Thoracic aorta (tissue), 2 donors: ENCODE measurements at regions not wholly inside any gene's neighbourhood (a gene's known extent, or its start where the extent isn't known, plus 50 kb on each side); places are given as distances from the start of the nearest gene placed in this dataset.

ENCODE experiments used
- ATAC-seq: fragments of 150-250 bp; one replicate; pipeline ENCODE4 v1.8.0; 2017; ENCODE audit warnings: low read depth; ENCODE audit not compliant: insufficient number of reproducible peaks, low FRiP score
- DNase-seq: peaks from one replicate; pipeline ENCODE4 v3.0.0-alpha.2; 2020; ENCODE audit warnings: low spot score
- H3K27ac ChIP-seq, 2 donors: fragments of 200-600 bp; sonication (generic); 1 replicate in 1 of 2; 2 replicates in 1 of 2; pipeline ENCODE4 v1.5.1; 2016; ENCODE audit warnings: mild to moderate bottlenecking in 2 of 2, moderate library complexity in 2 of 2
- H3K27me3 ChIP-seq: fragments of 200-600 bp; sonication (generic); replicated peaks from 2 replicates; pipeline ENCODE4 v1.6.0; 2016; ENCODE audit warnings: mild to moderate bottlenecking; ENCODE audit not compliant: insufficient read depth
- H3K36me3 ChIP-seq: fragments of 200-600 bp; sonication (generic); one replicate; pipeline ENCODE4 v1.5.1; 2016
- H3K4me1 ChIP-seq, 2 donors: fragments of 200-600 bp; sonication (generic); 1 replicate in 1 of 2; 2 replicates in 1 of 2; pipeline versions ENCODE4 v1.5.1 to v1.6.0; 2016; ENCODE audit warnings: low read depth in 2 of 2, mild to moderate bottlenecking in 1 of 2; ENCODE audit not compliant: control insufficient read depth in 1 of 2
- H3K4me3 ChIP-seq: fragments of 200-600 bp; sonication (generic); 2 replicates; pipeline ENCODE4 v1.5.1; 2016; ENCODE audit warnings: mild to moderate bottlenecking
- H3K9me3 ChIP-seq: fragments of 200-600 bp; sonication (generic); 2 replicates; pipeline ENCODE4 v1.5.1; 2016
- TF ChIP-seq, protein P1 (sequence below): fragments of 200-600 bp; sonication (generic); IDR thresholded peaks from one replicate; pipeline ENCODE4 v1.5.1; 2019; ENCODE audit warnings: antibody characterized with exemption

DNA sequence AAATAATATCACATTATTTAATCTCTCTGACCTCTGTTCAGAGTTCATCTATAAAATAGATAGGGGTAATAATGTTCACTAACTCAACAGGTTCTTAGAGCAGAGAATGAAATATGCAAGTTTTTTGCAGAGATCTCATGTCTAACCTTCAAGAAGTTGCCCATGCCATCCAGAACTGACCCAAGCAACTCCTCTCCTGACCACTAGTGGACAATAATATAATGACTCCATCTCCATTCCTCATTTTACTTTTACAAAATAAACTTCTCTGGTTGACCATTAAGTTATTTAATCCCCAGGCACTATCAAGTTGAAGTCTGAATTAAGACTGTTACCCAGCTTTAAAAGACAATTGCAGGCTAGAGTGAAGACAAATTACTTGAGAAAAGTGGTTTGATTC is 382.6 kb downstream of the KCNA4 start:
- no peak for ATAC-seq

DNA sequence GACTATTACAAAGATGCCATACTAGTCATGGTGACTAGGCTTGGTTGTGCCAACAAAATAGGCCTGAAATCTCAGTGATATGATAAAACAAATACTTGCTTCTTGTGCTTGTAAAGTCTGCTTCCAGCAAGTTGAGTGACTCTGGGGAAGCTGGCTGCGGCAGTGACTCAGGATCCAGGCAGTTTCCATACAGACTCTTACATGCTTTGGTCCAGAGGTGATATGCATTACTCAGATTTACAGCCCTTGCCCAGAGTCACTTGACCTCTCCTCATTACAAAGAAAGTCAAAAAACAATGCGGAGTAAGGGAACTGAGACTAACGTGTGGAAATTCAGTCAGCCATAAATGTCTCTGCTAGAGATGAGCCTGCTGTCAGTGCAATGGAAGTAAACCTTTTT is 387.5 kb downstream of the KCNA4 start:
- DNase-seq (no peak), ATAC-seq (no peak)
- no peak overlapping the region for H3K27ac ChIP-seq
- H3K4me3 ChIP-seq = no peak overlapping the region
- no peaks in the 10 kb centered on the region for H3K27me3 ChIP-seq
- no peaks in the 10 kb centered on the region for H3K9me3 ChIP-seq
- H3K36me3 ChIP-seq = no peaks in the 10 kb centered on the region
- TF ChIP-seq, protein P1, sequence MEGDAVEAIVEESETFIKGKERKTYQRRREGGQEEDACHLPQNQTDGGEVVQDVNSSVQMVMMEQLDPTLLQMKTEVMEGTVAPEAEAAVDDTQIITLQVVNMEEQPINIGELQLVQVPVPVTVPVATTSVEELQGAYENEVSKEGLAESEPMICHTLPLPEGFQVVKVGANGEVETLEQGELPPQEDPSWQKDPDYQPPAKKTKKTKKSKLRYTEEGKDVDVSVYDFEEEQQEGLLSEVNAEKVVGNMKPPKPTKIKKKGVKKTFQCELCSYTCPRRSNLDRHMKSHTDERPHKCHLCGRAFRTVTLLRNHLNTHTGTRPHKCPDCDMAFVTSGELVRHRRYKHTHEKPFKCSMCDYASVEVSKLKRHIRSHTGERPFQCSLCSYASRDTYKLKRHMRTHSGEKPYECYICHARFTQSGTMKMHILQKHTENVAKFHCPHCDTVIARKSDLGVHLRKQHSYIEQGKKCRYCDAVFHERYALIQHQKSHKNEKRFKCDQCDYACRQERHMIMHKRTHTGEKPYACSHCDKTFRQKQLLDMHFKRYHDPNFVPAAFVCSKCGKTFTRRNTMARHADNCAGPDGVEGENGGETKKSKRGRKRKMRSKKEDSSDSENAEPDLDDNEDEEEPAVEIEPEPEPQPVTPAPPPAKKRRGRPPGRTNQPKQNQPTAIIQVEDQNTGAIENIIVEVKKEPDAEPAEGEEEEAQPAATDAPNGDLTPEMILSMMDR = no peak
- H3K4me1 ChIP-seq = no peaks in the 10 kb centered on the region

More for the DNA sequence above, 382.6 kb downstream of the KCNA4 start:
- H3K9me3 ChIP-seq = no peaks in the 10 kb centered on the region
- H3K4me3 ChIP-seq = no peak overlapping the region
- no peak for DNase-seq
- H3K4me1 ChIP-seq = no peaks in the 10 kb centered on the region
- TF ChIP-seq, protein P1 = no peak
- no peaks in the 10 kb centered on the region for H3K36me3 ChIP-seq
- no peaks in the 10 kb centered on the region for H3K27me3 ChIP-seq
- no peak overlapping the region for H3K27ac ChIP-seq

DNA sequence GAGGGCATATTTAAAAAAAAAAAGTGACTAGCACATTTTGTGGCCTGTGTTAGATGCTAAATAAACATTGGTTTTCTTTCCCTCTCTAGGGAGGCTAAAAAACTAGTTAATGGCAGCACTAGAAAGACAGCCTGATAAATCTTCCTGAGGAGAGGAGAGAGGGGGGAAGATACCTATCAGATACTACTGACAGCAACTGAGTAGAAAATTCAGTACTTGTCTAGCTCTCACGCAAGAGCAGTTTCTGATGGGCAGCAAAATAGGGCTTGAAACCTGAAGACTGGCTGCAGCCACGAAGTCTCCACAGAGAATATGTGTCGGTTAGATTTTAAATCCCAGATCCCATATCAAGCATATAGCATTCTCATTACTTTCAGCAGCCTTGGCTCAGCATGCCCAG is 388.2 kb downstream of the KCNA4 start:
- no peaks in the 10 kb centered on the region for H3K9me3 ChIP-seq
- no peaks in the 10 kb centered on the region for H3K4me1 ChIP-seq
- no peak overlapping the region for H3K4me3 ChIP-seq
- TF ChIP-seq, protein P1 = no peak
- H3K36me3 ChIP-seq = no peaks in the 10 kb centered on the region
- no peak for ATAC-seq
- no peak for DNase-seq
- H3K27ac ChIP-seq = no peak overlapping the region
- no peaks in the 10 kb centered on the region for H3K27me3 ChIP-seq

DNA sequence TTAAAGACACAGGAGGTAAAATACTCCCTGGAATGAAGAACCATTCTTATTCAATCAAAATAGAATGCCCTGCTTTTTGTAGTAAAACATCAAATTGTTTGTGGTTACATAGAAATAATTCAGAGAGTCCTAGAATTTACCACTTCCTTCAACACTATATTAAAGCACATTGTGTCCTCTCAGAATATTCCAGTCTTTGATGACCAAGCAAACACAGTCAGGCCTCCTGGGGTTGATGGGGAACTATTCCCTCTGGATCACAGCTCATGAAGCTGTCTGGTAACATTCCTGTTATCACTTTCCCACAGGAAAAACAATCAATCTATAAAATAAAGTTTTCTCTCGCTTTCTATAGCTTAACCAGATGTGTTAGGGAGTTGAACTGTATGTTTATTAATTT is 389.3 kb downstream of the KCNA4 start:
- no peaks in the 10 kb centered on the region for H3K36me3 ChIP-seq
- no peak overlapping the region for H3K27ac ChIP-seq
- no peak for ATAC-seq
- no peaks in the 10 kb centered on the region for H3K27me3 ChIP-seq
- H3K4me1 ChIP-seq = no peaks in the 10 kb centered on the region
- TF ChIP-seq, protein P1 = no peak
- no peaks in the 10 kb centered on the region for H3K9me3 ChIP-seq
- DNase-seq = no peak
- no peak overlapping the region for H3K4me3 ChIP-seq

DNA sequence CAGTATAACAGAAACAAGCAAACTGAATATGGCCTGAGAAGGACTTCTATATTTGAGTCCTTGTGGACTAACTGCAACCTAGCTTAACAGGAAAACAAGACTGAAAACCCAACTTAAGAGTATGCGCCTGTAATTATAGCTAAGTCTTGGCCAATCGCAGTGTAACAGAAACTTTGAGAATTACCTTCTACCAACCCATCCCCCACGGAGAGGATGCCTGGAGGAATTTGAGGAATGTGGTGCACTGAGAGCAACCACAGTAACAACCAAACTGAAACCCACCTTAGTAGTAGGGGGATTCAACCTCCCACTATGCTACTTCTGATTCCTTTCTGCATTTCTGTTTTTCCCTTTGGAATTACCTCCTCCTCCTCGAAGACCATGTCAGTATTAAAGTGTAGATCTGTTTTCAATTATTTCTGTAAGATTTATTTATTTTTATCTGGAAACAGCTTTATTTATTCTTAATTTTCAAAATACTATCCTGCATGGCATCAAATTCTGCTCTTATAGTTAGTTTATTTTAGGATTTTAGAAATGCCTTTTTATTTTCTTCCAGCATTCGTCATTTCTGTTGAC is 393.6 kb downstream of the KCNA4 start:
- Histone ChIP-seq H3K36me3 (no peaks in the 10 kb centered on the region), H3K9me3 (no peaks in the 10 kb centered on the region), H3K27me3 (no peaks in the 10 kb centered on the region), H3K4me3 (no peak overlapping the region), H3K27ac (no peak overlapping the region), H3K4me1 (no peaks in the 10 kb centered on the region)
- TF ChIP-seq, protein P1 = no peak
- ATAC-seq = no peak
- DNase-seq = no peak
